RPMI8226 (cell line): ENCODE measurements at regions not wholly inside any gene's neighbourhood (a gene's known extent, or its start where the extent isn't known, plus 50 kb on each side); places are given as distances from the start of the nearest gene placed in this dataset.
A peak's percentile ranks its signal among the peaks of the same experiment; 100 is the strongest.
"Not testable (repeated sequence)": the region's sequence is repeated elsewhere in the genome, so short reads cannot be mapped to it uniquely, and the experiment has no call there.

Experiments
- DNase-seq: peaks from one replicate; pipeline ENCODE4 v3.0.0-alpha.2; 2015

DNA sequence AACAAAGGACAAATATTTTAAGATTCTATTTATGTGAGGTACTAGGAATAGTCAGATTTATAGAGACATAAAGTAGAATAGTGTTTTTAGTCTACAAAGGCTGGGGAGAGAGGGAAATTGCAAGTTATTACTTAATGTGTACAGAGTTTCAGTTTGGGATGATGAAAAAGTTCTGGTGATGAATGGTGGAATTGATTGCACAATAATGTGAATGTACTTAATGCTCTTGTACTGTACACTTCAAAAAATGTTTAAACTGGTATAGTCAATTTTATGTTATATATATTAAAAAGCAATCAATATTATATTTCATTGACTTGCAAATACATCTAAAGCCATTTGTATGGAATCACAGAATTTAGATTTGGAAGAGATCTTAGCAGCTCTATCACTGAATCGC, 213.4 kb downstream of the PPP1R3A start:
- DNase-seq, result no peak

DNA sequence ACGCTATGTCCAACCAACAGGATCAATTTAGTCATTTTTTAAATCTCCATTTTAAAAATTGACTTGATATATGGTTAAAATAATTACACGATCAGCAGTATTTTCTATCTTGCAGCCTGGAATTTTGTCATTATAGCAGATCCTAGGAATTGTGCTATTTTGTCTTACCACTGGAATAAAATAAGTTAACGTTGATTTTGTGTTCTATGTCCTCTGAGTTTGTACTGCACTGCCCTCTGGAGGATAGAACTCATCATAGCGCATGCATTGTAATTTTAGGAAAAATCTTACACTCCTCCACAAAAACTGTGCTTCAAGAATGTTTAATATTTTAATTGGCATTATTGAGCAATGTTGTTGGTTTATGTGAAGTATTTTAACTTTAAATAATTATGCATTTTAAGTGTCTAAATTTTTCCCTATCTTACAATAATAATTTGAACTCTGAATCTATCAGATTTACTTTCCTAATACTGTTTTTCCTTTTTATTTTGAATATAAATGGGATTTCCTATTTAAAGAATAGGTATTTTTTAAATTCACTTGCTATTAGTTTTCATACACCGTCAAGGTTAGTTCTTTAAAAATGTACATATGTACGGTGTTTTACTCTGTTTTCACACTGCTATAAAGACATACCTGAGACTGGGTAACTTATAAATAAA, 220.1 kb downstream of the PPP1R3A start:
- peak; percentile 52 for DNase-seq

DNA sequence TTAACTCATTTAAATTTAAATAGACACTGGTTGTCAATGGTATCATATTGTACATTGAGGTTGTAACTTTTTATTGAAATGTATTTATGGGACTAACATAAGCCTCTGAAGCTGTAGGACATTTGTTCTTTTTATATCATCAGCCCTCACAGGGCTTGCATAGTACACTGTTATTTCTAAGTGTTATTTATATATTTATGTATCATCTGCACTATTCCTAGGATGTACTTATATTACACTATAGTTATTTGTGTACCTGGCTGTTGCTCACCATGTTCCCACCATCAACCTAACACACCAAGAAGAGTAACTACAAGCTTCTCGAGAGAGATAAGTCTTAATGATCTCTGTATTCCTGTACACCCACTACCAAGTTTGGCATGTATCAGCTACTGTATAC, 224.7 kb downstream of the PPP1R3A start:
- DNase-seq, result no peak

DNA sequence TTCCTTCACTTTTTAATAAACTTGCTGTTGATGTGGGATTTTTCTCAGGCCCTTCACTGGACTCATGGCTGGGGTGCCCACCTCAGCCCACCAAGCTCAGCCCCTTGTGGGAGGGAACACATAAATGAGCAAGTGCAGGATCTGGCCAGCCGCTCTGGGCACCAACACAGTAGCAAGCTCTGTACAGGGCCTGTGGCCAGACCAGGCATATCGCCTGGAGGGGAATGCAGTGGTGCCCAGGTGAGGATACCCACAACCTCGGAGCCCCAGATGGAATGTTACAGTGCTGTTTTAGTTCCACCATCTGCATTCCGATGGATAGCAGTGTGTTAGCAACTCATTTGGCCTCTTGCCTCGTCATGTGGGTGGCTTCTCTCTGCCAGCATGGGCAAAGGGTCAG, 234.6 kb downstream of the PPP1R3A start:
- DNase-seq, result no peak

DNA sequence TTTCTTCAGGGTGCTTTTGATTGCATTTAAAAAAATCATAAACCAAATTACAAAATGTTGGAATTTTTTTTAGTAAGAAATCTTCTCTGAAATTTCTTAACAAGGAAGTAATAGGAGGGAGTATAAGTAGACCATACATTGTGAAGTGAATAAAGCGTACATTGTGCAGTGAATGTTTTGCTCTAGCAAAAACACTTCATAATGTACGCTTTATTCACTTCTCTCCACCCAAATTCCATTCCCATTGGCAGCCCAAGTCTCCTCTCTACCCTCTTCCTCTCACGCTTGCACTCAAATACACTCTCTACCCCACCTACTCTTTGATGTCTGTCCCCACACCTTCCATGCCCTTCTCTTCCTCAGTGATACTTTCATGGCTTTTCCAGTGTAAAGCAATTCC, 241.0 kb downstream of the PPP1R3A start:
- DNase-seq, result no peak

DNA sequence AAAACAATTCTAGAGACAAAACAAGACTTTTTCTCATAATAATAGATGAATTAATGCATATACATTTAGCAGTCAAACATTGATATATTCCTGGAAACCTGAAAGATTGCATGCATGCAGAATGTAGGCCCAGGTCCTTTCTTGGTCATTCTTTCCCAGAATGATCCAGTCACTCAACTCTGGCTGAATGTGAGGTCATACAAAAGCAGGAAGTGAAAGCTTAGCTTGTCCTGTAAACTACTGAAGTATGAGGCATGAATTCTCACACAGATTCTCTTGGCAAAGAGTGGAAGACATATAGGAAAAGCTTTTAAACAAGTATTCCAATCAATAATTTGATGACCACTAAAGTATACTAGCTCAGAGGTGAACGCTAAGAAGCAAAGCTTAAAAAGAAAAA, 253.9 kb downstream of the PPP1R3A start:
- peak; percentile 21 for DNase-seq

DNA sequence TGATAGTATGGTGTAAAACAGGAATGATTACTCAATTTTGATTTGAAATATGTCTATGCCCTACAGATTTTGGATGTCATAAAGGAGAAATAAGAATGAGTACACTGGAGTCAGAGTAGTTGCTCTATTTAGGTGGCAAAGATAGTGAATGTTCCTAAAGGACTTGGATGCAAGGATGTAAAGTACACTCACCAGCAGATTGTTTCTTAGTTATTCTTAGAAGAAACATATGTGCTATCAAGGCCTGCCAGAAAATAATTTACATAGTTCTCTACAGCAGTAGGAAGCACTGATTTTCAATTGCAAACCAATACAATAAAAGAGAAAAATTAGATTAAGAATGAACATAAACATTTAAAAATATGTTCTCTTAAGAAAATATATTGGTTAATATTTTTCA, 259.4 kb downstream of the PPP1R3A start:
- DNase-seq, result no peak

DNA sequence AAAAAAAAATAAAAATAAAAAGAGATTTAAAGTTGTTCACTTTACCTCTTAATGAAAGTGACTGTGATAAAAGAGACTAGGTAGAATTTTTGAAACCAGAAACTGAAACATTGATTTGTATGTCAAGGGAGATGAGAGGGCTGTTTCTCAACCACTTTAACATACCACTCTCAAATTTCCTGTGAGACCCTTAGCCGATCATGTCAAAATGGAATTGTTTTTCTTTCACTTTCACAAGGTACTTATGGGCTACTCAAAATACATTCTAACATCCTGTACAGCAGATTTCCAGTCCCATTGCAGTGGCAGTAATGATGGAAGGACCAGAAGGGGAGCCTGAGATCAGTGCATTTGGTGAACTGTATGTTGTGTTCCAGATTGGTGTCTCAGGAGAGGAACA, 261.2 kb downstream of the PPP1R3A start:
- DNase-seq, result peak; percentile 6

DNA sequence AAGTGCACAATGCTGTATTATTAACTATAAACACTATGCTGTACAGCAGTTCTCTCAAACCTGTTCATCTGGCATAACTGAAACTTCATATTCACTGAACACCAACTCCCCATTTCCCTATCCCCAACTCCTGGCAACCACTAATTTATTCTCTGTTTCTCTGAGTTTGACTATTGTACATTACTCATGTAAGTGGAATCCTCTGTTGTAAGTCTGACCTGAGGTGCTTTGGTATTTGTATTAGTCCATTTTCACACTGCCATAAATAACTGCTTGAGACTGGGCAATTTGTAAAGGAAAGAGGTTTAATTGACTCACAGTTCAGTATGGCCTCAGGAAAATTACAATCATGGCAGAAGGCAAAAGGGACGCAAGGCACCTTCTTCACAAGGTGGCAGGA, 266.3 kb downstream of the PPP1R3A start:
- no peak for DNase-seq

DNA sequence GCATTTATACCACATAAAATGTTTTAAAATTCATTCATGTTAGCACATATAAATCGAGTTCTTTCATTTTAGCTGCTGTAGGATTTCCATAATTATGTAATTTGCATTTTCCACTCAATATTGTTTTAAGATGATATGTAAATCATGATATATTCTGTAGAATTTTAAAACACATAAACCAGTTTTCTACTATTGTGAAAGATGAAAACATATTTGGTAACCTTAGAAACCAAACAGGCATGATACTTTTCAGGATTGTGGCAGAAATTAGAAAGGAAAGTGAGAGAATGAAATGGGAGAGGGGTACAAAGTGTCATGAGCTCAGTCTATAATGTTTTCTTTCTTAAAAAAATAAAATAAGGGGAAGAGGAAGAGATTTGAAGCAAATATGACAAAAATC, 269.3 kb downstream of the PPP1R3A start:
- no peak for DNase-seq

DNA sequence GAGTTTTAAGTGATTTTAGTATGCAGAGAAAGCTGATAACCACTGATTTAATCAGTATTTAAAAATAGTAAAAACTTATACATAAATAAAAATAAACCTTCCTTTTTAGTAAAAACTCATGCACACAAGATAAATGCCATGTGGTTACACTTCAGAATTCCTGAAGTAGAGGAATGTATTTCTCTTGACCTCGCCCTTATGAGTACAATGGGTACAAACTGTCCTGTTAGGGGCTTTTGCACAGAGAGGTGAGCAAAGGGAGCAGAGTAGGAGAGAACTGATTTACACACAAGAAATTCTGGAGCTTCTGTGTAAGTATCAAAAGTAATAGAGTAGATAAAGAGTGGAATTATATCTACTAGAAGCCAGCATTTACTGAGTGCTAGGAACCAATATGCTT, 279.6 kb downstream of the PPP1R3A start:
- no peak for DNase-seq

DNA sequence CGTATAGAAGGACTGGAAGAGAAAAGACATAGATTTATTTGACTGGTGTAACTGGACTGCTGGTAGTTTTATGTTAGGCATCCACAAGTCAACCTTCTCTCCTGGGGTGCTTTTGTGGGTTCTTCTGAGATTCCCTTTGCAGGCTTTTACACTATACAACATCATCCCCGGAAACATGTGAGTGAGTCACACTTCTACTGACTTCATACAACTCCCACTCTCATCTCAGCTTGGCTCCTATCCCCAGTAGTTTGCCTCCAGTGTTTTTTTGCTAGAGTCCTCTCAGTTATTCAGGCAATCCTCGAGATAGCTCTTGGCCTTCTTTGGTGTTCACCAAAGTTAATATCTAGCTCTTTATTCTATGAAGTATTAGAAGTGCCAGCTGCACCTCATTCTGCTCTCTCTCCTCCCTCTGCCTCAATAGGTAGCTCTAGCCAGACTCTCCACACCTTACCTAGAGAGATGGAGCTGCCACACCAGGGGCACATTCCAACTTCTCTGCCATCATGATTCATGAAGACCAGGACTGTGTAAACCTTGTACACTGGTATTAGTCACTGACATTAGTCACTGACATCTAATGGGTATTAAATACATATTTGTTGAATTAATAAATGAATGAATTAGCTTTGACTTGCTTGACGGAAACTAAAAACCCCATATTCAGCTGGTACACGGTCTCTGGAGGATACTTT, 281.9 kb downstream of the PPP1R3A start:
- no peak for DNase-seq

DNA sequence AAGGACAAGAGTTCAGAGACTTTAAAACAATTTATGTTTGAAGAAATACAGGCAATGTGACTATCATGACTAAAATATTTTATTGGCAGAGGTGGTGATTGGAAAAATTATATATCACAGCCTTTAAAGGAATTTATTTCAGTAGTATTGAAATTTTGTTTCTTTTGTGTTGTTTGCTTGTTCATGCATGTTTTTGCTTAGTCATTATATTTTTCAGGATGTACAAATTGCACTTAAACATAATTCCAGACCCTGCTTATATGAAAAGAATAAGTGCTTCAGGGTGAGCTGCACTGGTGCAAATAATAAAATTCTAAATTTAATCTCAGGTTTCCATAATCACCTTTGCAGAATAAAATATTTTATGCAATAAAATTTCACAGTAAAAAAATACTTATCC, 283.3 kb downstream of the PPP1R3A start:
- no peak for DNase-seq

DNA sequence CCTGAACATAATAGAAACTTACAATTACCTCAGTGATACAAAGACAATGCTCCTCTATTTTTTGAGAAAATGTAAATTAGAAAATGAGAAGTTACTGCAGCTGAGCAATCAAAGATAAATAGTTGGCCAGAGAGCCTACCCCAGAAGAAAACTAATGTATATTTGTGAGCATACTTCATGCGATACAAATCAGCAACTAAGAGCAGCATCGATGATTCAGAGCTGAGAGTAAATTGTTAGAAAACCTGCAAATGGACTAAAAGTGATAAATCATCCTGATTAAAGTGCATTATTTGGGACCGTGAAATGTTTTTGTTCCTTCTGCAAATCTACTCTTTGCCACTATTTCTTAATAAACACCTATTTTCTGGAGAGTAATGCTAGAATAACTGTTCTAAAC, 285.7 kb downstream of the PPP1R3A start:
- no peak for DNase-seq

DNA sequence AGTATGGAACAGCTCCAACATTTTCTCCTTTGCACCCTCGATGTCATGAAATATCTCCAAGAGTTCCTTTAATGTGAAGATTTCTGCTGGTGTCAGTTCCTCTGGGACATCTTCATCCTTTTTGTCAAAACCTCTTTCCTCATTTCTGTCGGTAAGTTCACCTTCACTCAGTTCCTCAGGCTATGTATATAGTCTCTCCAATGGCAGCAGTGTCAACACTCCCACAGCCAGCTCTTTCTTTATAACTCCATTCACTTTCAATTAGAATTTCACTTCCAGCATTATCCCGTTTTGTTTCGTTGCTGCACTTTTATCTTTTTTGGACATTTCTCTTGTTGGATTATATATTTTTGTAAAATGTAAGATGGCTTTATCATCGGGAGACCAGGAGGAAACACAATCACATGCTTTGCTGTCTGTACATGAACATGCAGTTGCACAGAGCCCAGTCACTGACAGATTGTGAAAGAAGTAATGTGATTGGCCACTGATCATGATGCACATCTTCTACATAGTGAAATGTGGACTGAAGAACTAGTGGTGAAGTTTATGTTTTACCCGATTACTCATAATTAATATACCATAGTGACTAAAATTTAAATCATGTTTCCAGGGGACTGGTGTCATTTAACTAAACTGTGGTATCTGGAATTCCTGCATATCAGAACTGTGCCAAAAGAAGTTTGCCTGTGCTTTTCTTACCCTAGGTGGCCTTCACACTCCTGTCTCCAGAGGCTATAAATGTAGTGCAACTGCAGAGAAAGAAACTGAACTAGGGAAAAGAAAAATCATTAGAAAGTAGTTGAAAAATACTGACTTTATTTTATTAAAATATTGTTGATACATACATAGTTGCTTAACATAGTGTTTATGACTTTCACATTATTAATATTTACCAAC, 289.6 kb downstream of the PPP1R3A start:
- DNase-seq, result no peak

DNA sequence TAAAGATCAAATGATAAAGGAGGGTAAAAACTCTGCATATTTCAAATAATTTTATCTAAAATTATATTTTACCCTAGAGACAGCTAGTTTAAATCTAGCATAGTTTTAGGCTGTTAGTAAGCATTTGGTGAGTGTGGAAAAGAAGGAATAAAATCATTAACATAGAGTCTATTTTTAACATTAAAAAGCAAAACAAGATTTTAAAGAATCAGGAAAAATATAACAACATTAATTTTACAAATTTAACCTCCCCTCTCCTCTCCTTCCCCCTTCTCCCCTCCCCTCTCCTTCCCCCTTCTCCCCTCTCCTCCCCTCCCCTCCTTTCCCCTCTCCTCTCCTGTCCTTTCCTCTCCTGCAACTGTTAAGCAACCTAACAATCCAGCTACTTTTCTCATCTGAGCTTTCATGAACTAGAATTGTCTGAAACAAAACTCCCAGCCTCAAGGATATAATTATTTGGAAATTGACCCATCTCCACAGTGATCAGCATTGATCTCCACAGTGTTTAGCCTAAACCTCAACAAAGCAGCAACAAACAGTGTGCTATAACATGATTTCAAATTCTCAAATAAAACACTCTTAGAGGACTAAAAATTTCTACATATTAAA, 293.2 kb downstream of the PPP1R3A start:
- DNase-seq, result no peak

DNA sequence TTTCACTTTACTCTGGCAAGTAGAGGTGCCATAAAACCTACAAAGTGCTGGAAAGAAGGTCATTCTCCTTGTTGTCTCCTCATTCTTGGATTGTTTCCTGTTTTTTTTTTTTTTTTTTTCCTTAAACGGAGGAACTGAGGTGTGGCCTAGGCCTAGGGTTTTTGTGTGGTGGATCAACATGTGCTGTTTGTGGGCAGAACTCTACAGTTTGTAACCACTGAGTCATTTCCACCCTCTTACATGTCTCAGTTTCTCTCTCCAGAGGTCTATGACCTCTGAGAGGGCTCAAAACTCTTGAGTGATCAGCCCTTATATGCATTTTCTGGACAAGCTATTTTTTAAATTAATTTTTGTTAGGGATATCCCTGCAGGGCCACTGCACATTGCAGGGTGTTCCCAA, 296.0 kb downstream of the PPP1R3A start:
- DNase-seq, result no peak

DNA sequence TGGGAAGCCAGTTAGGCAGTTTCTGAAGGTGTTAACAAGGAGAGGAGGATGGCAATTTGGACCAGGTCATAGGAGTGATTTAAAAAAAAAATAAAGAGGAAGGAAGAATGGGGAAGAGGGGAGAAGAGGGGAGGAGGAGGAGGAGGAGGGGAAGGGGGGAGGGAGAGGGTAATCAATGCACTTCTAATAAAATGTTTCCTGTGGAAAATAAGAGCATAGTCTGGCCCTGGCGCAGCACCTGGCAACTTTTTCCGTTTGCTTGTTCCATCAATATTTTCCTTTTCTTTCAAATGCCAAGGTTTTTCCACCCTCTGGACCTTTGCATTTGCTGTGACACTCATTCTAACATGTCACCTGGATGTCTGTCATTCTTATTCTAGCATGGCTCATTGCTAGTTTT, 308.2 kb downstream of the PPP1R3A start:
- no peak for DNase-seq

DNA sequence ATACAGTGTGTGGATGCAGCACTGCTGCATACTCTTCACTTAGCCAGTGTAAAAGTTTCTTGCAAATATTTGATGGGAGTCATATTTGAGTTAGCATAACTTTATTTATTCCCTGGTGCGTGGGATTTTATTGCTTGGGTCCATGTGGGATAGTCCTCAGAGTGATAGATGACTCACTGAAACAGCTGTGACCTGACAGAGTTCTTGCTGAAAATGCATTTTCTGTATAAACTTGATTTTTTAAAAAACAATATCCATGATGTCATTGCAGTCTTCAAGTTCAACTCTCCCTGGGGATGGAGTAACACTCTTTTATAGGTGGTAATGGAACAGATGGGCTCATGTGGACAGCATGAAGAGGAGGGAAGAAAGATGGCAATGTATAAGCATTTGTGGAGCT, 310.0 kb downstream of the PPP1R3A start:
- DNase-seq, result no peak

DNA sequence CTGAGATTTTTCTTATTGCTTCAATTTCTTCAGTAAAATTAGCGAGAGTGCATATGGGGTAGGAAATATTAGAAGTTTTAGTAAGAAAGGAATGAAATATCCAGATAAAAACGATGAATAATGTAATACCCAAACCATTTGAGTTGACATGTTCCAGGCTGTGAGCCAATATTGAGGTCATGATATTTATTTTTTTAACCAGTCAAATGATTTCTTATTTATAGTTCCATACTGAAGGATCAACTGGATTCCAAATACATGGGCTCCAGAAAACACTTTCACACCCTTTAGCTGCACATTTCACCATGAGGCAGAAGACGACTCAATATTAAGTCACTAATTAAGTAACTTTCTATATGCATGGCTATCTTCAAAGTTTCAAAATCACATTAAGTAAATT, 312.5 kb downstream of the PPP1R3A start:
- no peak for DNase-seq

DNA sequence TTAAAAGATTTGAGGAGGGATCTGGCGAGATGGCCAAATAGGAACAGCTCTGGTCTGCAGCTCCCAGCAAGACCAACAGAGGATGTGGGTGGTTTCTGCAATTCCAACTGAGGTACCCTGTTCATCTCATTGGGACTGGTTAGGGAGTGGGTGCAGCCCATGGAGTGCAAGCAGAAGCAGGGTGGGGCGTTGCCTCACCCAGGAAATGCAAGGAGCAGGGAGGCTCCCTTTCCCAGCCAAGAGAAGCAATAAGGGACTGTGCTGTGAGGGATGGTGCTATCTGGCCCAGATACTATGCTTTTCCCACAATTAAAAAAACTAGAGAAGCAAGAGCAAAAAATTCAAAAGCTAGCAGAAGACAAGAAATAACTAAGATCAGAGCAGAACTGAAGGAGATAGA, 318.4 kb downstream of the PPP1R3A start:
- DNase-seq, result not testable (repeated sequence)

DNA sequence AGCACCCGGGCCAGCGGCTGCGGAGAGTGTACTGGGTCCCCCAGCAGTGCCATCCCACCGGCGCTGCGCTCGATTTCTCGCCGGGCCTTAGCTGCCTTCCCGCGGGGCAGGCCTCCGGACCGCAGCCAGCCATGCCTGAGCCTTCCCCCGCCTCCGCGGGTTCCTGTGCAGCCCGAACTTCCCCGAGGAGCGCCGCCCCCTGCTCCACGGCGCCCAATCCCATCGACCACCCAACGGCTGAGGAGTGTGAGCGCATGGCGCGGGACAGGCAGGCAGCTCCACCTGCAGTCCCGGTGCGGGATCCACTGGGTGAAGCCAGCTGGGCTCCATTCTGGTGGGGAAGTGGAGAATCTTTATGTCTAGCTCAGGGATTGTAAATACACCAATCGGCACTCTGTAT, 325.4 kb downstream of the PPP1R3A start:
- not testable (repeated sequence) for DNase-seq

DNA sequence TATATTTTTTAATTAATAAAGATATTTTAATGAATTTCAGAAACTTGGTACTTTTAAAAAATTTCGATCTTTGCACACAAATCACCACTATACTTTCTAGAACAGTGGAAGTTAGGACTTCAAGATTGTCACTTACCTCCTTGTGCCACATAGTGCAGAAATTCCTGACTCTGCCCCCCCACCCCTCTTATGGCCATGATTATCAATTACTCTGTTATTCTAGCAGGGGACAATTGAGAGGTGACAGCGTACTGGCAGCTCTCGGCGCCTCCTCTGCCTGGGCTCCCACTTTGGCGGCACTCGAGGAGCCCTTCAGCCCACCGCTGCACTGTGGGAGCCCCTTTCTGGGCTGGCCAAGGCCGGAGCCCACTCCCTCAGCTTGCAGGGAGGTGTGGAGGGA, 325.9 kb downstream of the PPP1R3A start:
- not testable (repeated sequence) for DNase-seq

DNA sequence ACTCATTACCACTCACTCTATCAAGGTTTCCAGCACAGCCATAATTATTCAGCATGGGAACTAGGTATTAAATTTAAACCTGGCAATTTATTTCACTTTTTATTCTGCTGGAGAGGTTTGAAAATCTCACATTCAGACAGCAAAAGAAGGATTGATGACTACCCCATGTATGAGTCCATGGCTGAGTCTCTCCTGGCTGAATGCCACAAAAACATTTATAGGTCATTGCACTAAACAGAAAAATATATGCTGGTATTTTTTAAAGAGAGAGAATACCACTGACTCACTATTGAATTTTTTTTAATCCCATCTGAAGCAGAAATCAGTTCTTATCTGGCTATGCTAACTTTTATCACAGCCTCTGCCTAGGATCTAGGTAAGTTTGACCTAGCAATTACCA, 336.3 kb downstream of the PPP1R3A start:
- DNase-seq, result no peak
